ENCODE measurements at regions not wholly inside any gene's neighbourhood (a gene's known extent, or its start where the extent isn't known, plus 50 kb on each side); places are given as distances from the start of the nearest gene placed in this dataset.

- H3K27ac Mint-ChIP-seq, result no peak overlapping the region
- intact Hi-C loops (cut with micrococcal nuclease), result no loop called here
- H3K4me3 Mint-ChIP-seq, result no peak overlapping the region
- ChIA-PET CTCF (no interaction called here), POLR2A (no interaction called here)
- no peaks in the 10 kb centered on the region for H3K9me3 ChIP-seq (ENCODE audit: control insufficient read depth in 2 of 3, low read length in 3 of 3)
- H3K27ac ChIP-seq (ENCODE audit: low read depth, low read length), result no peak overlapping the region
- DNase-seq, result no peak
- no peaks in the 10 kb centered on the region for H3K36me3 ChIP-seq (ENCODE audit: control insufficient read depth in 2 of 3, insufficient read depth in 3 of 3, low read length in 3 of 3)
- H3K9me3 Mint-ChIP-seq, result peaks cover 0 to 12% (median 0%) of the 10 kb centered on the region in 11 donors
- no peaks in the 10 kb centered on the region for H3K27me3 ChIP-seq (ENCODE audit: control insufficient read depth in 2 of 2, insufficient read depth in 2 of 2, low read length in 2 of 2)
- no peak for ATAC-seq
- H3K4me3 ChIP-seq (ENCODE audit: low read length), result no peak overlapping the region
- no peaks in the 10 kb centered on the region for H3K27me3 Mint-ChIP-seq
- H3K36me3 Mint-ChIP-seq, result no peaks in the 10 kb centered on the region
- no peaks in the 10 kb centered on the region for H3K4me1 ChIP-seq (ENCODE audit: control insufficient read depth in 2 of 2, insufficient read depth in 2 of 2, low read length in 2 of 2)
- H3K4me1 Mint-ChIP-seq, result no peaks in the 10 kb centered on the region
Observed at GRCh38 chr5:167595196-167595595, 696.2 kb upstream of the WWC1 start.

- no peaks in the 10 kb centered on the region for H3K27me3 Mint-ChIP-seq
- no peak overlapping the region for H3K27ac Mint-ChIP-seq
- H3K9me3 Mint-ChIP-seq, result peaks cover 0 to 8% (median 1%) of the 10 kb centered on the region in 11 donors
- Histone ChIP-seq H3K4me3 (ENCODE audit: low read length) (no peak overlapping the region), H3K4me1 (ENCODE audit: control insufficient read depth in 2 of 2, insufficient read depth in 2 of 2, low read length in 2 of 2) (no peaks in the 10 kb centered on the region), H3K9me3 (ENCODE audit: control insufficient read depth in 2 of 3, low read length in 3 of 3) (no peaks in the 10 kb centered on the region), H3K36me3 (ENCODE audit: control insufficient read depth in 2 of 3, insufficient read depth in 3 of 3, low read length in 3 of 3) (no peaks in the 10 kb centered on the region), H3K27ac (ENCODE audit: low read depth, low read length) (no peak overlapping the region), H3K27me3 (ENCODE audit: control insufficient read depth in 2 of 2, insufficient read depth in 2 of 2, low read length in 2 of 2) (no peaks in the 10 kb centered on the region)
- DNase-seq, result no peak
- H3K36me3 Mint-ChIP-seq, result no peaks in the 10 kb centered on the region
- no peak for ATAC-seq
- intact Hi-C loops (cut with micrococcal nuclease), result no loop called here
- POLR2A ChIA-PET, result no interaction called here
- H3K4me1 Mint-ChIP-seq, result no peaks in the 10 kb centered on the region
- CTCF ChIA-PET, result no interaction called here
- no peak overlapping the region for H3K4me3 Mint-ChIP-seq
Observed at GRCh38 chr5:167598166-167598565, 693.3 kb upstream of the WWC1 start.

DNA sequence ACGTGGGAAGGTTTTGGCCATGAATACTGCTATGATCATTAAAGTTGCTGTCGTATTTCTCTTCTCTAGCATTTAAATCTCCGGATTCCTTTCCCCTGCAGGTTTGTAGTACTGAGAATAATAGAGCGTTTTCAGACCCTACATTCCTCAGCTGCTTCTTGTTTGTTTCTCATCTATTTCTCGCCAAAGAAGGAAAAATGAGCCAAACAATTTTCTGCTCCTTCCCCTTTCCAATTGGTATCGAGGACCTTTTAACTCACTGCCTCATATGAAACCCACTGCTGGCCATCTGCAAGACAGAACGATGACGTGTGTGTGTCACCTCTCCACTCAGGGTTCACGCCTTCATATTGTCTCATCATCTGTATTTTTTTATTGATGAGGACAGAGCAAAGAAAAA, 689.4 kb upstream of the WWC1 start:
- no peak overlapping the region for H3K27ac Mint-ChIP-seq

DNA sequence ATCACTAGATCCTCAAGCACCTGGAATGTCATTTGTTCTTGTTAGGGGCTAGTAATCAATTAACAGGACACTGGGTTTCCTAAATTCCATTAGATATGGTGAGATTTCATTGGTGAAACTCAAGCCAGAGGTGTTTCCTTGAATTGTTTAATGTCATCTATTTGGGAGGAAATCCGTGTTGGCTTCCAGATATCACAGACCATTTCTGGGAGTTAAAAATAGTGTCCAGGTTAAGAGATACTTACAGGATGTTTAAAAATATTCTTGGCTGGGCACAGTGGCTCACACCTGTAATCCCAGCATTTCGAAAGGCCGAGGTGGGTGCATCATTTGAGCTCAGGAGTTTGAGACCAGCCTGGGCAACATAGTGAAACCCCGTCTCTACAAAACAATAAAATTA, 688.3 kb upstream of the WWC1 start:
- Mint-ChIP-seq H3K4me3 (no peak overlapping the region), H3K27me3 (no peaks in the 10 kb centered on the region), H3K4me1 (no peaks in the 10 kb centered on the region), H3K27ac (no peak overlapping the region), H3K36me3 (no peaks in the 10 kb centered on the region), H3K9me3 (peaks cover 0 to 10% (median 2%) of the 10 kb centered on the region in 11 donors)
- POLR2A ChIA-PET, result no interaction called here
- no peak overlapping the region for H3K4me3 ChIP-seq (ENCODE audit: low read length)
- no peaks in the 10 kb centered on the region for H3K4me1 ChIP-seq (ENCODE audit: control insufficient read depth in 2 of 2, insufficient read depth in 2 of 2, low read length in 2 of 2)
- no peaks in the 10 kb centered on the region for H3K36me3 ChIP-seq (ENCODE audit: control insufficient read depth in 2 of 3, insufficient read depth in 3 of 3, low read length in 3 of 3)
- H3K27me3 ChIP-seq (ENCODE audit: control insufficient read depth in 2 of 2, insufficient read depth in 2 of 2, low read length in 2 of 2), result no peaks in the 10 kb centered on the region
- CTCF ChIA-PET, result no interaction called here
- DNase-seq, result no peak
- ATAC-seq, result no peak
- intact Hi-C loops (cut with micrococcal nuclease), result no loop called here
- no peaks in the 10 kb centered on the region for H3K9me3 ChIP-seq (ENCODE audit: control insufficient read depth in 2 of 3, low read length in 3 of 3)
- no peak overlapping the region for H3K27ac ChIP-seq (ENCODE audit: low read depth, low read length)

More for the DNA sequence above, 689.4 kb upstream of the WWC1 start:
- H3K36me3 ChIP-seq (ENCODE audit: control insufficient read depth in 2 of 3, insufficient read depth in 3 of 3, low read length in 3 of 3), result no peaks in the 10 kb centered on the region
- H3K27ac ChIP-seq (ENCODE audit: low read depth, low read length), result no peak overlapping the region
- intact Hi-C loops (cut with micrococcal nuclease), result no loop called here
- Mint-ChIP-seq H3K36me3 (no peaks in the 10 kb centered on the region), H3K4me1 (no peaks in the 10 kb centered on the region), H3K9me3 (peaks cover 0 to 10% (median 2%) of the 10 kb centered on the region in 11 donors), H3K4me3 (no peak overlapping the region), H3K27me3 (no peaks in the 10 kb centered on the region)
- CTCF ChIA-PET, result no interaction called here
- POLR2A ChIA-PET, result no interaction called here
- H3K9me3 ChIP-seq (ENCODE audit: control insufficient read depth in 2 of 3, low read length in 3 of 3), result no peaks in the 10 kb centered on the region
- H3K27me3 ChIP-seq (ENCODE audit: control insufficient read depth in 2 of 2, insufficient read depth in 2 of 2, low read length in 2 of 2), result no peaks in the 10 kb centered on the region
- ATAC-seq (no peak), DNase-seq (no peak)
- no peaks in the 10 kb centered on the region for H3K4me1 ChIP-seq (ENCODE audit: control insufficient read depth in 2 of 2, insufficient read depth in 2 of 2, low read length in 2 of 2)
- H3K4me3 ChIP-seq (ENCODE audit: low read length), result no peak overlapping the region

DNA sequence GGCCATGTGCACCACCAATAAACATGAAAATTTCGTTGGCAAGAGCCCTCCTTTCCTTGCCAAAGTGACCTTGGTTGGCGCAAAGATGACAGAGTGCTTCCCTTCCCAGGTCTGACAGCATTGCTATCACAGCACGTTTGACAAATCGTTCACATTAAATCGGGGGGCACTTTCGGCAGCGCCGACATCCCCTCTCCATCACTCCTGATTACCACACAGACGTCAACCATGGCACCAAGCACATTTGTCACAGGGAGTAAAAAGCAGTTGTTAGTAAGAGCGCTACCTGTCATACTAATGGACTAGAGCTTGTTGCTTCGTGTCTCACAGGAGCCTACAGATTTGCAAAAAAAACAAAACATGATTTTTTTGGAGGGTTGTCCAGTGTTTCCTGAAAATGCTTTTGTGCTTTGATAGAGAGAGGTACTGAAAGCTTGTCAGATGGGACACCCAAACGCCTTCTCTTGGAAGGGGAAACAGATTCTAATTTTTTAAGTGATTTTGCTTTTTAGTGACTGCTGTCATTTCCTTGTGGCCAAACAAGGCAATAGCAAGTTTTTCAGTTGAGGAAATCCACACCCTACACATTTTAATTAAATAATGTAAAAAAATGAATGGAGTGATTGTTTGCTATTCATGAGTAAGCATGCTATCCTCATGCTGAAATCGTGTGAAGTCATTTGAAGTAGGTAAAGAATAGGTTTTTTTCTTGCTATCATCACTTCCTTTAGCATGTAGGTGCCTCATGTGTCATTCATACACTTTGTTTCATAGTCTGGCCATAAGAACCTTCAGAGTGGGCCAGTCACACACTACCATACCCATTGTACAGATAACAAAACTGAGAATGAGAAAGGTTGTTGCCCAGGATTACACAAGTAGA, 682.8 kb upstream of the WWC1 start:
- POLR2A ChIA-PET, result no interaction called here
- no peaks in the 10 kb centered on the region for H3K27me3 ChIP-seq (ENCODE audit: control insufficient read depth in 2 of 2, insufficient read depth in 2 of 2, low read length in 2 of 2)

GRCh38 chr5:167614294-167615021, 677.0 kb upstream of the WWC1 start:
- ChIA-PET CTCF (no interaction called here), POLR2A (no interaction called here)
- no peaks in the 10 kb centered on the region for H3K4me1 ChIP-seq (ENCODE audit: control insufficient read depth in 2 of 2, insufficient read depth in 2 of 2, low read length in 2 of 2)
- Mint-ChIP-seq H3K9me3 (peaks cover 0 to 20% (median 2%) of the 10 kb centered on the region in 11 donors), H3K27me3 (peaks cover 0 to 6% (median 0%) of the 10 kb centered on the region in 5 donors), H3K27ac (no peak overlapping the region), H3K4me3 (no peak overlapping the region), H3K36me3 (no peaks in the 10 kb centered on the region), H3K4me1 (no peaks in the 10 kb centered on the region)
- no peaks in the 10 kb centered on the region for H3K9me3 ChIP-seq (ENCODE audit: control insufficient read depth in 2 of 3, low read length in 3 of 3)
- ATAC-seq (no peak), DNase-seq (no peak)
- no peaks in the 10 kb centered on the region for H3K36me3 ChIP-seq (ENCODE audit: control insufficient read depth in 2 of 3, insufficient read depth in 3 of 3, low read length in 3 of 3)
- no peak overlapping the region for H3K4me3 ChIP-seq (ENCODE audit: low read length)
- intact Hi-C loops (cut with micrococcal nuclease), result no loop called here
- no peaks in the 10 kb centered on the region for H3K27me3 ChIP-seq (ENCODE audit: control insufficient read depth in 2 of 2, insufficient read depth in 2 of 2, low read length in 2 of 2)
- H3K27ac ChIP-seq (ENCODE audit: low read depth, low read length), result no peak overlapping the region

More for the DNA sequence above, 682.8 kb upstream of the WWC1 start:
- CTCF ChIA-PET, result no interaction called here
- no peak for ATAC-seq
- Histone ChIP-seq H3K4me3 (ENCODE audit: low read length) (no peak overlapping the region), H3K9me3 (ENCODE audit: control insufficient read depth in 2 of 3, low read length in 3 of 3) (no peaks in the 10 kb centered on the region), H3K27ac (ENCODE audit: low read depth, low read length) (no peak overlapping the region), H3K4me1 (ENCODE audit: control insufficient read depth in 2 of 2, insufficient read depth in 2 of 2, low read length in 2 of 2) (no peaks in the 10 kb centered on the region), H3K36me3 (ENCODE audit: control insufficient read depth in 2 of 3, insufficient read depth in 3 of 3, low read length in 3 of 3) (no peaks in the 10 kb centered on the region)
- intact Hi-C loops (cut with micrococcal nuclease), result no loop called here
- Mint-ChIP-seq H3K4me3 (no peak overlapping the region), H3K9me3 (peaks cover 0 to 8% (median 3%) of the 10 kb centered on the region in 11 donors), H3K36me3 (no peaks in the 10 kb centered on the region), H3K27me3 (peaks cover 0 to 6% (median 0%) of the 10 kb centered on the region in 5 donors), H3K4me1 (no peaks in the 10 kb centered on the region), H3K27ac (no peak overlapping the region)
- DNase-seq, result no peak

Measured in naive thymus-derived CD4-positive, alpha-beta T cell (primary cell).